GM12865 (cell line): ENCODE measurements at regions not wholly inside any gene's neighbourhood (a gene's known extent, or its start where the extent isn't known, plus 50 kb on each side); places are given as distances from the start of the nearest gene placed in this dataset.
"Not testable (repeated sequence)": the region's sequence is repeated elsewhere in the genome, so short reads cannot be mapped to it uniquely, and the experiment has no call there.

Experiments used
- DNase-seq: peaks from one replicate; pipeline ENCODE4 v3.0.0; 2010; ENCODE audit warnings: low read depth
- H3K4me3 ChIP-seq: 2 replicates; pipeline ENCODE4 v1.5.1; 2011; ENCODE audit warnings: mild to moderate bottlenecking, low read depth, low read length, control low read depth
- TF ChIP-seq, protein P1 (sequence below): IDR thresholded peaks from 2 replicates; pipeline ENCODE4 v1.5.1; 2011; ENCODE audit warnings: low read length, control low read depth, low read depth, inconsistent platforms; ENCODE audit not compliant: insufficient read depth; ENCODE audit errors: missing control alignments

DNA sequence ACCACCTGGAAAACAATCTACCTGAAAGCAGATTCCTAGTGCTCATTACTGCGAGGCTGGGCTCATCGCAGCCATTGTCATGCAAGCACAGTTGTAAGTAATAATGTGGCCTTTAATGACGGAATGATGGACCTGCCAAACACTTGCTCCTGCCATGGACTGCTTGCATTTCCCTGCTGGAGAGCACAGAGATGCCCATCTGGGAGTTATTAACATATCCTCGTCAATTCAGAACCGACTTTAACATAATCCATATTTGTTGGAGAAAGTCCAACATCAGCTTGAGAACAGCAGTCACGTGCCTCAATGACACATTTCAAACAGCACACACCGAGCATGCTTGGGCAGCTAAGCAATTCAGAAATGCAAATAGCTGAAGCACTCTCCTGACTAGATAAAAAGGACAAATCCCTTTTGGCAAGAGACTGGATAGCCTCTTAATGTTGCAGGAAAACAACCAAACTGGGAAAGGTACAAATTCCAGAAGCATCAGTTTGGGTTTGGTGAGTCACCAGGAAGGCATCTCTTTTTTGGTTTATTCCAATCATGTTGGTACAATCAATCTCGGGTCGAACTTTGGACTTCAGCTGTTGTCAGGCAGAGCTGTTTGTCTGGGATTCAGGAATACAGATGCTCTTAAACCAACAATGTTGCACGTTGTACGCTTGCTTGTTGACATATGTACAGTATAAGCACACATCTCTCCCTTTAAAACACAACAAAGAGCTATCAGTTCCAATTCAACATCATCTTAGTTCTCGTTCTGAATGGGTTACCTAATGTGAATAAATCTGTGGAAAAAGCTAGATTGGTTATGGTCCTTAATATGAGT is 395.8 kb downstream of the LNPK start:
- H3K4me3 ChIP-seq: no peak overlapping the region

DNA sequence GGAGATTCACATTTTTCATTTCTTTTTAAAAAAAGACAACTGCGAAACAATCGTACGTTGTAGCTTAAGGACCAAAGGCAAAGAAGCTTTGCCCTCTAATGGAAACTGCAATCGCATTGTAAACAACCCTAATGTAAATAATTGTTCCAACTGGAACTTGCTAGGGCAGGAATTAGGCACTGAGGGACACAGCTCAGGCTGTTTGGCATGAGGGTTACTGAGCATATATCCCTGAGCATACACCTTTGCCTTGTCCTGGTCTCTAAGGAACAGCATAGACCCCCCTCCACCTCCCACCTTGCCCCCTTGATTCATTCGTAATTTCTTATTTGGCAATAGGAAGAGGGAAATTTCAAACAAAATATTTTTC is 396.4 kb downstream of the LNPK start:
- H3K4me3 ChIP-seq: no peak overlapping the region
- TF ChIP-seq, protein P1, sequence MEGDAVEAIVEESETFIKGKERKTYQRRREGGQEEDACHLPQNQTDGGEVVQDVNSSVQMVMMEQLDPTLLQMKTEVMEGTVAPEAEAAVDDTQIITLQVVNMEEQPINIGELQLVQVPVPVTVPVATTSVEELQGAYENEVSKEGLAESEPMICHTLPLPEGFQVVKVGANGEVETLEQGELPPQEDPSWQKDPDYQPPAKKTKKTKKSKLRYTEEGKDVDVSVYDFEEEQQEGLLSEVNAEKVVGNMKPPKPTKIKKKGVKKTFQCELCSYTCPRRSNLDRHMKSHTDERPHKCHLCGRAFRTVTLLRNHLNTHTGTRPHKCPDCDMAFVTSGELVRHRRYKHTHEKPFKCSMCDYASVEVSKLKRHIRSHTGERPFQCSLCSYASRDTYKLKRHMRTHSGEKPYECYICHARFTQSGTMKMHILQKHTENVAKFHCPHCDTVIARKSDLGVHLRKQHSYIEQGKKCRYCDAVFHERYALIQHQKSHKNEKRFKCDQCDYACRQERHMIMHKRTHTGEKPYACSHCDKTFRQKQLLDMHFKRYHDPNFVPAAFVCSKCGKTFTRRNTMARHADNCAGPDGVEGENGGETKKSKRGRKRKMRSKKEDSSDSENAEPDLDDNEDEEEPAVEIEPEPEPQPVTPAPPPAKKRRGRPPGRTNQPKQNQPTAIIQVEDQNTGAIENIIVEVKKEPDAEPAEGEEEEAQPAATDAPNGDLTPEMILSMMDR: no peak
- DNase-seq: no peak

More for the DNA sequence above, 395.8 kb downstream of the LNPK start:
- TF ChIP-seq, protein P1: no peak
- no peak for DNase-seq

DNA sequence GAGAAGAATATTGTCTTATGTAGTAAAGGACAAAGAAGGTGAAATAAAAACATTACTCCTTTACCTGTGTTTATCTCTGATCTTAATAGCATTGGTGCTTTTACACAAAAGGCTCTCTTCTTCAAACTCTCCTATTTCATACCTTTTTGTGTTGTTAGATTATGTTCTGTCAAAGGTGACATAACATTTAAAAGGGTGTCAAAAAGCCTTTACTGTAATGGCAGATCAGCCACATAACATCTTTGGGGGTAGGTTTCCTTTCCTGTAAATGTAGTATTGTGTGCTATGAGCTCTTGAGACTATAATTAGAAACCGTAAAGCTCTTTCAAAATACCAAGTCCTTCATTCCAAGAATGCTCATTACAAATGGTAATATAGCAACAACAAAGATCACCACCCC is 400.1 kb downstream of the LNPK start:
- no peak for DNase-seq
- no peak overlapping the region for H3K4me3 ChIP-seq
- TF ChIP-seq, protein P1: no peak

DNA sequence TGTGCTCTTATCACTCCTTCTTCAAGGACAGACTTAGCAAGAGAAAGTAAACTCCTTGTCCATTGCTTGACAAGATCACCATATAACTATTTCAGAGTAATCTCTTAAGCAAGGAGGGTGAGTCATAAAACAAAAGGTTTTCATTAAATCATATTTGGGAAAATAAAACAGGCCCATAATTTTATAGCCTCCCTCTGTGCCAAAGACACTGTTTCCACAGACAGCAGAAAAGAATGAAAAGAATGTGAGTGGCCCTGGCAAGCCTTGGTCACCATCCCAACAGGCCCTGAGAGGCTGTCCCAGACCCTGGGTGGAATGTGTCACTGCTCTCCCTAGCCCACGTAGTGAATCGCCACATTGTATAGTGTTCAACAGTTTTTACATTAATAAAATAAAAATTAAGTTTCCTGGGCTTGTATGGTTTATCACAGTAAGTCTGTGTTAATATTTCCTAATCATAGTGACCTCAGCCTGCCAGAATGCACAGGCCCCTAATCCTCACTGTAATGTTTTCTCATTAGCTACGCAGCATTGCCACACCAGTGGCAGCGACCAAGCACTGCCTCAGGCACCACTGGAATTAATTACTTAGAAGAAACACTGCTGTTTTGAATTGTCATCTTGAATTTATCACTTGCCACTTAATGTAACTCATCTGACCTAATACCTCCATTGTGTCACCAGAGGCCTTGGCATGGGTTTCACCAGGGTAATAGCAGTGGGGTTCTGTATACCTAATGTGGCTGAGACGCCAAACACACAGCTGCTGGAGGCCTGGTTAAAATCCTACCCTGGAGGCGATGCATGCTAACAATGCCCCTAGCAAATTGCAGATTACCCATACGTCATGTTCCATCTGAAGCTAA is 401.9 kb downstream of the LNPK start:
- DNase-seq: no peak
- TF ChIP-seq, protein P1: no peak
- no peak overlapping the region for H3K4me3 ChIP-seq

DNA sequence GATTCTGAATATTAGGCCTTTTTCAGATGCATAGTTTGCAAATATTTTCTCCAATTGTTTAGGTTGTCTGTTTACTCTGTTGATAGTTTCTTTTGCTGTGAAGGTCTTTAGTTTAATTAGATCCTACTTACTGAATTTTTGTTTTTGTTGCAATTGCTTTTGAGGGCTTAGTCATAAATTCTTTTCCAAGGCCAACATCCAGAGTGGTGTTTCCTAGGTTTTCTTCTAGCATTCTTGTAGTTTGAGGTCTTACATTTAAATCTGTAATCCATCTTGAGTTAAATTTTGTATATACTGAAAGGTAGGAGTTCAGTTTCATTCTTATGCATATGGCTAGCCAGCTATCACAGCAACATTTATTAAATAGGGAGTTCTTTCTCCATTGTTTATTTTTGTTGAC is 404.8 kb downstream of the LNPK start:
- no peak for DNase-seq
- H3K4me3 ChIP-seq: no peak overlapping the region
- TF ChIP-seq, protein P1: no peak

DNA sequence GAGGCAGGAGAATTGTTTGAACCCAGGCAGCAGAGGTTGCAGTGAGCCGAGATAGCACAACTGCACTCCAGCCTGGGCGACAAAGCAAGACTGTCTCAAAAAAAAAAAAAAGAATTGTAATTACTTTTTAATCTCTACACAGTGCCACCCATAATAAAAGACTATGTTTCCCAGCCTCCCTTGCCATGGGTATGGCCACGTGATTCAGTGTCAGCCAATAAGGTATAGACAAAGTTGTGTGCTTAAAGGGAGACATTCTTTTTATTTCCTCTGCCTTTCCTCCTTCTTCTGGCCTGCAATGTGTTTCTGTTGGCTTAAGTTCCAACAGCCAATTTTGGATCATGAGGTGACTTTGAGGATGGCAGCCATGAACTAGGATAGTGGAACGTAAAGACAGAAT is 406.9 kb downstream of the LNPK start:
- TF ChIP-seq, protein P1: no peak
- DNase-seq: no peak
- no peak overlapping the region for H3K4me3 ChIP-seq

DNA sequence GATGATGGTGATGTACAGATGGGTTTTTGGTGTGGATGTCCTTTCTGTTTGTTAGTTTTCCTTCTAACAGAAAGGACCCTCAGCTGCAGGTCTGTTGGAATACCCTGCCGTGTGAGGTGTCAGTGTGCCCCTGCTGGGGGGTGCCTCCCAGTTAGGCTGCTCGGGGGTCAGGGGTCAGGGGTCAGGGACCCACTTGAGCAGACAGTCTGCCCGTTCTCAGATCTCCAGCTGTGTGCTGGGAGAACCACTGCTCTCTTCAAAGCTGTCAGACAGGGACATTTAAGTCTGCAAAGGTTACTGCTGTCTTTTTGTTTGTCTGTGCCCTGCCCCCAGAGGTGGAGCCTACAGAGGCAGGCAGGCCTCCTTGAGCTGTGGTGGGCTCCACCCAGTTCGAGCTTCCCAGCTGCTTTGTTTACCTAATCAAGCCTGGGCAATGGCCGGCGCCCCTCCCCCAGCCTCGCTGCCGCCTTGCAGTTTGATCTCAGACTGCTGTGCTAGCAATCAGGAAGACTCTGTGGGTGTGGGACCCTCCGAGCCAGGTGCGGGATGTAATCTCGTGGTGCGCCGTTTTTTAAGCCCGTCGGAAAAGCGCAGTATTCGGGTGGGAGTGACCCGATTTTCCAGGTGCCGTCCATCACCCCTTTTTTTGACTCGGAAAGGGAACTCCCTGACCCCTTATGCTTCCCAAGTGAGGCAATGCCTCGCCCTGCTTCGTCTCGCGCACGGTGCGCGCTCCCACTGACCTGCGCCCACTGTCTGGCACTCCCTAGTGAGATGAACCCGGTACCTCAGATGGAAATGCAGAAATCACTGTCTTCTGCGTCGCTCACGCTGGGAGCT is 408.2 kb downstream of the LNPK start:
- DNase-seq, H3K4me3 ChIP-seq: not testable (repeated sequence)

DNA sequence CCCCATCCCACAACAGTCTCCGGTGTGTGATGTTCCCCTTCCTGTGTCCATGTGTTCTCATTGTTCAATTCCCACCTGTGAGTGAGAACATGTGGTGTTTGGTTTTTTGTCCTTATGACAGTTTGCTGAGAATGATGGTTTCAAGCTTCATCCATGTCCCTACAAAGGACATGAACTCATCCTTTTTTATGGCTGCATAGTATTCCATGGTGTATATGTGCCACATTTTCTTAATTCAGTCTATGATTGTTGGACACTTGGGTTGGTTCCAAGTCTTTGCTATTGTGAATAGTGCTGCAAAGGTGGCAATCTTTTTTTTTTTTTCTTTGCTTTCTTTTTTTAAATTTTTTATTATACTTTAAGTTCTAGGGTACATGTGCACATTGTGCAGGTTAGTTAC is 406.7 kb upstream of the ATP5MC3 start:
- not testable (repeated sequence) for DNase-seq, H3K4me3 ChIP-seq
